ENCODE measurements at regions not wholly inside any gene's neighbourhood (a gene's known extent, or its start where the extent isn't known, plus 50 kb on each side); places are given as distances from the start of the nearest gene placed in this dataset.
A peak's percentile ranks its signal among the peaks of the same experiment; 100 is the strongest.

GRCh38 chrY:15162211-15162610 is 637.9 kb downstream of the NLGN4Y start:
- no peak for DNase-seq (ENCODE audit: low read depth, low spot score)

- DNase-seq (ENCODE audit: low read depth, low spot score) = no peak
These were observed 655.6 kb downstream of the NLGN4Y start for GRCh38 chrY:15179890-15180289.

GRCh38 chrY:15229056-15229455 is 704.7 kb downstream of the NLGN4Y start:
- DNase-seq (ENCODE audit: low read depth, low spot score) = no peak

- no peak for DNase-seq (ENCODE audit: low read depth, low spot score)
These were observed 715.3 kb downstream of the NLGN4Y start for GRCh38 chrY:15239596-15240132.

- DNase-seq (ENCODE audit: low read depth, low spot score) = no peak
These were observed 735.0 kb downstream of the NLGN4Y start for GRCh38 chrY:15259286-15259685.

GRCh38 chrY:15286572-15286971 is 762.2 kb downstream of the NLGN4Y start:
- no peak for DNase-seq (ENCODE audit: low read depth, low spot score)

- DNase-seq (ENCODE audit: low read depth, low spot score) = no peak
These were observed 765.5 kb downstream of the NLGN4Y start for GRCh38 chrY:15289821-15290220.

- DNase-seq (ENCODE audit: low read depth, low spot score) = no peak
These were observed 768.6 kb downstream of the NLGN4Y start for GRCh38 chrY:15292881-15293280.

GRCh38 chrY:15301879-15302278 is 777.5 kb downstream of the NLGN4Y start:
- DNase-seq (ENCODE audit: low read depth, low spot score) = no peak

GRCh38 chrY:15312166-15312565 is 787.8 kb downstream of the NLGN4Y start:
- no peak for DNase-seq (ENCODE audit: low read depth, low spot score)

- no peak for DNase-seq (ENCODE audit: low read depth, low spot score)
These were observed 799.9 kb downstream of the NLGN4Y start for GRCh38 chrY:15324189-15324588.

- no peak for DNase-seq (ENCODE audit: low read depth, low spot score)
These were observed 800.9 kb downstream of the NLGN4Y start for GRCh38 chrY:15325201-15325600.

- no peak for DNase-seq (ENCODE audit: low read depth, low spot score)
These were observed 802.3 kb downstream of the NLGN4Y start for GRCh38 chrY:15326673-15327072.

GRCh38 chrY:15328848-15329247 is 804.5 kb downstream of the NLGN4Y start:
- no peak for DNase-seq (ENCODE audit: low read depth, low spot score)

GRCh38 chrY:15343522-15343921 is 819.2 kb downstream of the NLGN4Y start:
- no peak for DNase-seq (ENCODE audit: low read depth, low spot score)

GRCh38 chrY:15345471-15346155 is 821.3 kb downstream of the NLGN4Y start:
- no peak for DNase-seq (ENCODE audit: low read depth, low spot score)

GRCh38 chrY:15349351-15349750 is 825.0 kb downstream of the NLGN4Y start:
- DNase-seq (ENCODE audit: low read depth, low spot score) = no peak

GRCh38 chrY:15355321-15355720 is 831.0 kb downstream of the NLGN4Y start:
- DNase-seq (ENCODE audit: low read depth, low spot score) = peak; percentile 2

GRCh38 chrY:15360471-15360870 is 836.1 kb downstream of the NLGN4Y start:
- no peak for DNase-seq (ENCODE audit: low read depth, low spot score)

- no peak for DNase-seq (ENCODE audit: low read depth, low spot score)
These were observed 840.7 kb downstream of the NLGN4Y start for GRCh38 chrY:15364996-15365395.

- no peak for DNase-seq (ENCODE audit: low read depth, low spot score)
These were observed 844.5 kb downstream of the NLGN4Y start for GRCh38 chrY:15368786-15369185.

GRCh38 chrY:15385178-15385577 is 860.8 kb downstream of the NLGN4Y start:
- DNase-seq (ENCODE audit: low read depth, low spot score) = no peak

GRCh38 chrY:15397556-15398280 is 873.4 kb downstream of the NLGN4Y start:
- DNase-seq (ENCODE audit: low read depth, low spot score) = no peak

Data from brain pericyte (primary cell).